H1 (cell line): ENCODE measurements at regions not wholly inside any gene's neighbourhood (a gene's known extent, or its start where the extent isn't known, plus 50 kb on each side); places are given as distances from the start of the nearest gene placed in this dataset.
"Not testable (repeated sequence)": the region's sequence is repeated elsewhere in the genome, so short reads cannot be mapped to it uniquely, and the experiment has no call there.

Source experiments
- CBX5 ChIP-seq: fragments of 300-800, 300-1000 bp; sonication (generic); IDR thresholded peaks from 2 replicates; pipeline ENCODE4 v1.7.1; 2016; ENCODE audit warnings: antibody characterized with exemption, low read length, low read depth
- EZH2 ChIP-seq: fragments of 200-600 bp; sonication (generic); IDR thresholded peaks from 2 replicates; pipeline ENCODE4 v1.7.1; 2012; ENCODE audit warnings: low read depth, mild to moderate bottlenecking, moderate library complexity, low read length, inconsistent platforms; ENCODE audit not compliant: severe bottlenecking
- TAF1 ChIP-seq: IDR thresholded peaks from 2 replicates; pipeline ENCODE4 v1.6.1; 2011; ENCODE audit warnings: mild to moderate bottlenecking, low read depth, low read length
- TF ChIP-seq, protein P1 (sequence below): IDR thresholded peaks from 2 replicates; pipeline ENCODE4 v1.6.1; 2011; ENCODE audit warnings: low read length, improper control_type of control experiment

DNA sequence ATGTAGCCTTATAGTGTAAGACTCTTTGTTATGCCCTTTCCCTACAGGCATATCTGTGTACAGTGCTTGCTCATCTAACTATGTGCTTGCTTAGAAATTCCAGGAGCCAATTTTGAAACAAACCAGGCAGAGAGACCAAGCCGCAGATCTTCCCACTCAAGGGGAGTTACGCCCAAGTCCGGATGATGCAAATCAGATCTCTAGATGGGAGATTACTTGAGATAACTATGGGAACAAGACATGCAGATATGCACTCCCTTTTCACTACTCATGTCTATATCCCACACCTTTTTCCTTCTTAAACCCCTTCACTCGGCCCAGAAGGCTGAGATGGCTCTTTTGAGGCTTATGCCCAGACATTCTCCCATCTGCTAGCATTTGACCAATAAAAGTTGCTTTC is 179.7 kb upstream of the ZNF658 start:
- TF ChIP-seq EZH2, TAF1, CBX5: not testable (repeated sequence)
- TF ChIP-seq, protein P1, sequence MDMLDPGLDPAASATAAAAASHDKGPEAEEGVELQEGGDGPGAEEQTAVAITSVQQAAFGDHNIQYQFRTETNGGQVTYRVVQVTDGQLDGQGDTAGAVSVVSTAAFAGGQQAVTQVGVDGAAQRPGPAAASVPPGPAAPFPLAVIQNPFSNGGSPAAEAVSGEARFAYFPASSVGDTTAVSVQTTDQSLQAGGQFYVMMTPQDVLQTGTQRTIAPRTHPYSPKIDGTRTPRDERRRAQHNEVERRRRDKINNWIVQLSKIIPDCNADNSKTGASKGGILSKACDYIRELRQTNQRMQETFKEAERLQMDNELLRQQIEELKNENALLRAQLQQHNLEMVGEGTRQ: not testable (repeated sequence)
